AG09319 (cell line): ENCODE measurements at regions not wholly inside any gene's neighbourhood (a gene's known extent, or its start where the extent isn't known, plus 50 kb on each side); places are given as distances from the start of the nearest gene placed in this dataset.
"Not testable (repeated sequence)": the region's sequence is repeated elsewhere in the genome, so short reads cannot be mapped to it uniquely, and the experiment has no call there.

Experiments used
- DNase-seq: peaks from one replicate; pipeline ENCODE4 v3.0.0-alpha.2; 2010; ENCODE audit warnings: low read depth; ENCODE audit errors: extremely low read depth
- TF ChIP-seq, protein P1 (sequence below): IDR thresholded peaks from 2 replicates; pipeline ENCODE4 v1.5.1; 2011; ENCODE audit warnings: low read depth, mild to moderate bottlenecking, inconsistent platforms, low read length, moderate library complexity

DNA sequence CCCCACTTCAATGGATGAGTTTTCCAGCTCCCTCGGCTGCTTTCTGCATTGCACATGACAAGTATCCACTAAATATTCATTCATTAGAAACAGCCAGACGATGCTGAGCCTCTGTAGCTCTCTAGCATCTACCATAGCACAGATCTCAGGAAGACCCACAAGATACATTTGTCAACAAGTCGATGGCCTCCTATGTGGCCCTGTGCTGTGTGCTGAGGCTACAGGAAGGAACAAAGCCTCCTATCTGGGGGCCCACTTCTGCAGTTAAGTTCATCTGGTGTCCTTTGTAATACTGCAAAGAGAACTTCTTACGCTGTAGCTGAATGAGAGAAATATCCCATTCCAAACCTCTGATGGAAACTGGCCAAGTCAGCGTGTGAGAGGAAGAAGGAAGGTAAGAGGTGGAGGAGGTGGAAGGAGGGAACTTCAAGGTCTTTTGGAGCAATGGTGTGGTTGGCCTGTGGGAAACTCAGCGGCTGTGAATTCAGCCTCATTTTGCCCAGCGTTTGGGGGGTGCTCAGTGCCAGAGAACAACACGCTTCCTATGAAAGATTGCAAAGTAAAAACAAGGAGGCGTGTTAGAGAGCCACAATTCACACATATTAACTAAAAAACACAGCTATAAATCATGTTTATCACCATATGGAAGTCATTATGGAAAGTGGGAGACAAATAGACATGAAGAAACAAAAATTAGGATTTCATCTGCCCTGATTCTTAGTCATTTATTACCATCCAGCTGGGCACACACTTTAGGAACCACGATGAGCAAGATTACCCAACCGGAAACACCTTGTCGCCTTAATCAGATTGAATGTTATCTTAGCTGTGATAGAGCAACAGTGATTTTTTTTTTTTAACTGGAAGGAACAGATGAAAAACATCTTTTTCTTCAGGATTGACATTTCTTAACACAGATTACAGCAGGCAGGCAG lies 62.2 kb upstream of the USP6NL start:
- TF ChIP-seq, protein P1, sequence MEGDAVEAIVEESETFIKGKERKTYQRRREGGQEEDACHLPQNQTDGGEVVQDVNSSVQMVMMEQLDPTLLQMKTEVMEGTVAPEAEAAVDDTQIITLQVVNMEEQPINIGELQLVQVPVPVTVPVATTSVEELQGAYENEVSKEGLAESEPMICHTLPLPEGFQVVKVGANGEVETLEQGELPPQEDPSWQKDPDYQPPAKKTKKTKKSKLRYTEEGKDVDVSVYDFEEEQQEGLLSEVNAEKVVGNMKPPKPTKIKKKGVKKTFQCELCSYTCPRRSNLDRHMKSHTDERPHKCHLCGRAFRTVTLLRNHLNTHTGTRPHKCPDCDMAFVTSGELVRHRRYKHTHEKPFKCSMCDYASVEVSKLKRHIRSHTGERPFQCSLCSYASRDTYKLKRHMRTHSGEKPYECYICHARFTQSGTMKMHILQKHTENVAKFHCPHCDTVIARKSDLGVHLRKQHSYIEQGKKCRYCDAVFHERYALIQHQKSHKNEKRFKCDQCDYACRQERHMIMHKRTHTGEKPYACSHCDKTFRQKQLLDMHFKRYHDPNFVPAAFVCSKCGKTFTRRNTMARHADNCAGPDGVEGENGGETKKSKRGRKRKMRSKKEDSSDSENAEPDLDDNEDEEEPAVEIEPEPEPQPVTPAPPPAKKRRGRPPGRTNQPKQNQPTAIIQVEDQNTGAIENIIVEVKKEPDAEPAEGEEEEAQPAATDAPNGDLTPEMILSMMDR: no peak
- DNase-seq: no peak

DNA sequence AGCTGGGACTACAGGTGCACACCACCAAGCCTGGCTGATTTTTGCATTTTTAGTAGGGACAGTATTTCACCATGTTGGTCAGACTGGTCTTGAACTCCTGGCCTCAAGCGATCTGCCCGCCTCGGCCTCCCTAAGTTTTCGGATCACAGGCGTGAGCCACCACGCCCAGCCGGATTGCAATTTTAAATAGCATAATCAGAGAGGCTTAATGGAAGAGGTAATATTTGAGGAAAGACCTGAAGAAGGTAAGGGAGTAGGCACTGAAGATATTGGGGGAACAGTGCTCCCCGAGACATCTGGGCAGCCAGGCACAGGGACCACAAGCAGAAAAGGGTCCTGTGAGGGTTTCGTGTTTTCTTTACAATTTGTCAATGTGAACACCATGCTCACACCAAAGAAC lies 61.4 kb upstream of the USP6NL start:
- TF ChIP-seq, protein P1: no peak
- DNase-seq: no peak

DNA sequence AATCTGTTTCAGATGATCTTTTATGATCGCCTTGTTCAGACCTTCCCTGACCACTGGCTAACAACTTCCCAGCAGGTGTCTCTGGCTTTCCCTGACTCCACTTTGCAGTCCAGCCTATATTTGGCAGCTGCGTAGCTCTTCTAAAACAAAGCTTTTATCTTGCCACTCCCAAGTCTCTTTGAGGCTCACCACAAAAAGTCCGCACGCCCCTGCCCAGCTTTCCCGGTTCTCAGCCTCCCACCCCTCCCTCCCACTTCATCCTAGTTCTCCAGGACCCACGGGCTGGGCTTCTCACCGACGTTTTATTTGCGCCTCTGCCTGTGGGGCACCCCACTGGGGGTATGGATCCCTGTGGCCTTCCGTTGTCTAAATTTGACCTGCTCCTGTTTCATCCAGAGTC lies 58.9 kb upstream of the USP6NL start:
- DNase-seq: no peak
- TF ChIP-seq, protein P1: no peak

DNA sequence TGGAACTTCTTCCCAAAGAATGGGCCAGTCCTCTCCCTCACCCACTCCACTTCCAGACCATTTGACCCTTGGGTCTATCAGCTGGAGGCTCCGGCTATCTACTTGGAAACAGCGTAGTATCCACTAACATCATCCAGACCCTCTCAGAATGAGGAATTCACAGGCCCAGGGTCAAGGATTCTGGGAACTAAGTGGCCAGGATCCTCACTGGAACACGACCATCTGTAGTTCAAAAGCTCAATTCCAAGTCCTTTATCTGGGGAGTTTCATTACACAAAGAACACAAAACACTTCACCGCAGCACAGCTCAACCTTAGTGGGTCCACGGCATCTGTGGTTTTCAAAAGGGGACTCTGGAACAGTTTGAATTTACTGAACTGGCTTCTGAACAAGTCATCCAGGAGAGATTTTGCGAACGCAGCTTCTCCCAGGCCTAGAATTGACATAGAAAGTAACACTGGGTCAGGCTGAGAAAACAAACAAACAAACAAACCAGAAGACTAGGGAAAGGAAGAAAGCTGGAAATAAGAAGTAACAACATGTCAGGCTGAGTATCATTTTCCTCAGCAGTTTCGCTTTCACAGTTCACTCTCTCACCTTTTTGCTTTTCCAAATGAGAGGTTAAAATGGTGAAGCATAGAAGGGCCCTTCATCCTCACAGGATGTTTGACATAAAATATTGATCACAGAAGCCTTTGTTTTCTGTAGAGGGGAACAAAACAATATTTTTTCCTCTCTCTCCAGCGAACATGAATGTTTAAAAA lies 57.6 kb upstream of the USP6NL start:
- TF ChIP-seq, protein P1: no peak
- no peak for DNase-seq

DNA sequence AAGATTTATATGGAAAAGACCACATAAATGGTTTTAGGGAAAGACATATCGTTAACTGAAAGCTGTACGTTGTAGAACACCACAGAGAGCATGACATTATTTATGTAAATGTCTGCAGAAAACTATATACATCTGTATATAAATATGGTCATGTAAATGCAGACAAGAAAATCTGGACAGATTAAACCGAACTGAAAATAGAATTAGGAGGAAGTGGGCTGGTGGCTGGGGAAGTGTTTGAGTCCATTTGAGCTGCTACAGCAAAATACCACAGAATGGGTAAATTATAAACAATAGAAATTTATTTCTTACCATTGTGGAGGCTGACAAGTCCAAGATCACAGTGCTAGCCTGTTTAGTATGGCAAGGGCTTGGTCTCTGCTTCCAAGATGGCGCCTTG lies 56.3 kb upstream of the USP6NL start:
- DNase-seq: no peak
- TF ChIP-seq, protein P1: no peak

DNA sequence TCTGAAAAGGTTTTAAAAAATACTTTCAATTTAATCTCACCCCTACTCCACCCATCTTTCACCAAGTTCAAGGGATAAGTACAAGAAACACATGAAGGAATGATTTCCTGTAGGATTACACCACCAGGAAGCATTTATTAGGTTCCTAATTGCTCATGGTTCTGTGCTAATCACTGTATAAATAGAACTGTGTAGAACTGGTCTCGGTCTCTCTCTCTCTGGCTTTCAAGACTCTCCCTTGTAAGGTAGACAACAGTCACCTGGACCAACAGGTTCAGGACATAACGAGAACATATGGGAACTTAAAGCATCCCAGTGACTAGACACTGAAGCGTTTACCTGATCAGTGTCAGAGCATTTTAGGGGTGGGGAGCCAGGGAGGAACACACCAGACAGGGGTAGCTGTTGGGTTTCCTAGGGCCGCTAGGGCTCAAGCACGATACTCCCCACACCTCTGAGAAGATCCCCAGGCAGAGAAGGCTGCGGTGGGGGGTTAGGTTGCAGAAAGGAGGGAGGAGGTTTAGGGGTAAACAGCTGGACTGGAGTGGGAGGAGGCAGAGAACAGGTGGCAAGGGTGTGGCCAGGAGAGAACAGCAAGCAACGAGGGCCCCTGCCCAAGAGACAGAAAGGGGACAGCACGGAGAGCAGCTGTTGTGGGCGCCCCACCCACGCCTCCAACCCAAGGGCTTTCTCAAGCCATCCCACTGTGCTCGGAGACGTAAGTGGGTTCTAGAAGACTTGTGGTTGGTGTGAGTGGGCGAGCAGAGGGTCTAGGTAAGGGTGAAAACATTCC lies 52.5 kb upstream of the USP6NL start:
- DNase-seq: no peak
- TF ChIP-seq, protein P1: no peak

DNA sequence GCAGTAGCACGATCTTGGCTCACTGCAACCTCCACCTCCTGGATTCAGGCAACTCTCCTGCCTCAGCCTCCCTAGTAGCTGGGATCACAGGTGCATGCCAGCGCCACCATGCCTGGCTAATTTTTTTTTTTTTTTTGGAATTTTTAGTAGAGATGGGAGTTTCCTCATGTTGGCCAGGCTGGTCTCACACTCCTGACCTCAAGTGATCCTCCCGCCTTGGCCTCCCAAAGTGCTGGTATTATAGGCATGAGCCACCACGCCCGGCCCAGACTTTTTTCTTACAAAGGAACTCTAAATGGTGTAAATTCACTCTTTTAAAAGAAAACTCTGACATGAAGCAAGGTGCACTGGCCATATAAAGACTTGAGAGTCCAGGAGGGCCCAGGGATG lies 51.7 kb upstream of the USP6NL start:
- DNase-seq: not testable (repeated sequence)
